ENCODE measurements at regions not wholly inside any gene's neighbourhood (a gene's known extent, or its start where the extent isn't known, plus 50 kb on each side); places are given as distances from the start of the nearest gene placed in this dataset.

DNA sequence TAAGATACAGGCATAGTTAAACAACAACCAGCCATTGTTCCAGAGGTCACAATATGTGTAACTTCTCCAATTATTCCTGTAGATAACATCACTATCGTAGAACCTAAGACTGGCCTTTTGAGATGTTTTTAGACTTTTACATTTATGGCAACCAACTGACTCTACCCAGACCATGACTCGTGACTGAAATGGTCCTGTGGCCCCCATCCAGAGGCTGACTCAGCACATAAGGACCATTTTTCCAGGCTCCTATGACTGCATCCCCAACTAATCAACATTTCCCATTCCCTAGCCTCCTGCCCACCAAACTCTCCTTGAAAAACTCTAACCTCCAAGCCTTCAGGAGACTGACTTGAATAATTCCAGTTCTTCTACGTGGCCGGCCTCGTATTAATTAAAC is 52.6 kb upstream of the NID2 start:
- Histone ChIP-seq H3K36me3 (replicated peaks in 1 of 2; ENCODE audit: control insufficient read depth in 1 of 2, insufficient read depth in 2 of 2, low read length in 2 of 2) (no peaks in the 10 kb centered on the region), H3K27me3 (ENCODE audit: control insufficient read depth in 2 of 2, insufficient read depth in 2 of 2, low read length in 2 of 2) (no peaks in the 10 kb centered on the region), H4K20me1 (ENCODE audit: insufficient read depth, low read length) (no peaks in the 10 kb centered on the region), H2AFZ (ENCODE audit: insufficient read depth, low read depth, low read length, poor library complexity, severe bottlenecking) (no peak overlapping the region), H3K27ac (ENCODE audit: low read depth in 1 of 2, low read length in 2 of 2) (no peak overlapping the region), H3K4me1 (ENCODE audit: control insufficient read depth in 1 of 2, insufficient read depth in 2 of 2, low read length in 2 of 2) (no peaks in the 10 kb centered on the region), H3K9me3 (replicated peaks in 1 of 2; ENCODE audit: control insufficient read depth in 1 of 2, insufficient read depth in 1 of 2, low read length in 2 of 2) (no peaks in the 10 kb centered on the region), H3K79me2 (ENCODE audit: insufficient read depth, low read length) (no peaks in the 10 kb centered on the region), H3K4me2 (replicated peaks; ENCODE audit: extremely low read depth, low read length, poor library complexity, severe bottlenecking) (no peak overlapping the region), H3K9ac (ENCODE audit: insufficient read depth, low read length, poor library complexity, severe bottlenecking) (no peak overlapping the region), H3K4me3 (replicated peaks in 1 of 3; ENCODE audit: low read depth in 2 of 3, low read length in 3 of 3) (no peak overlapping the region)
- Mint-ChIP-seq H3K4me1 (no peaks in the 10 kb centered on the region), H3K27me3 (ENCODE audit: low read depth in 3 of 3) (peaks cover 0 to 2% (median 2%) of the 10 kb centered on the region in 3 donors), H3K4me3 (no peak overlapping the region), H3K36me3 (no peaks in the 10 kb centered on the region), H3K27ac (no peak overlapping the region), H3K9me3 (peaks cover 0 to 9% (median 3%) of the 10 kb centered on the region in 7 donors)
- WGBS (ENCODE audit: insufficient coverage): 92% methylated on average over 2 of the region's 5 CpGs
- no peak for DNase-seq
- TF ChIP-seq, protein P1, sequence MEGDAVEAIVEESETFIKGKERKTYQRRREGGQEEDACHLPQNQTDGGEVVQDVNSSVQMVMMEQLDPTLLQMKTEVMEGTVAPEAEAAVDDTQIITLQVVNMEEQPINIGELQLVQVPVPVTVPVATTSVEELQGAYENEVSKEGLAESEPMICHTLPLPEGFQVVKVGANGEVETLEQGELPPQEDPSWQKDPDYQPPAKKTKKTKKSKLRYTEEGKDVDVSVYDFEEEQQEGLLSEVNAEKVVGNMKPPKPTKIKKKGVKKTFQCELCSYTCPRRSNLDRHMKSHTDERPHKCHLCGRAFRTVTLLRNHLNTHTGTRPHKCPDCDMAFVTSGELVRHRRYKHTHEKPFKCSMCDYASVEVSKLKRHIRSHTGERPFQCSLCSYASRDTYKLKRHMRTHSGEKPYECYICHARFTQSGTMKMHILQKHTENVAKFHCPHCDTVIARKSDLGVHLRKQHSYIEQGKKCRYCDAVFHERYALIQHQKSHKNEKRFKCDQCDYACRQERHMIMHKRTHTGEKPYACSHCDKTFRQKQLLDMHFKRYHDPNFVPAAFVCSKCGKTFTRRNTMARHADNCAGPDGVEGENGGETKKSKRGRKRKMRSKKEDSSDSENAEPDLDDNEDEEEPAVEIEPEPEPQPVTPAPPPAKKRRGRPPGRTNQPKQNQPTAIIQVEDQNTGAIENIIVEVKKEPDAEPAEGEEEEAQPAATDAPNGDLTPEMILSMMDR (IDR thresholded peaks at IDR 0.05): no peak
- intact Hi-C loops (cut with micrococcal nuclease): no loop called here

DNA sequence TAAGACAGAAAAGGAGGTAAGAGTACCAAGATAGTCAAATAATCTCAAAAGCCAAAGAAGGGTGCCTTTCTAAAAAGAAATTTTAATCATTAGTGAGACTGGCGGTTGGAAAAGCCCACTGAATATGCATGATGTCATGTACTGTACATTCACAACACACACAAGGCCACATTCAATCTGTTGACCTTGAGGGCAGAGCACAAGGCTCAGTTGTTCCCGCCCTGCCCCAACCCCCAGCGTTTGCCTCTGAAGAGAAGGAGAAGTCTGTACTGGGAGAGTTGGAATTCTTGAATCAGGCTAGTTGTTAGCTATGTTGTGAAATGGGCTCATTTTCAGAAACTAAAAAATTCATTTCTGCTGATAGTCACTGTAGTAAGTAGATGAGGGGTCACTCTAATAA is 50.2 kb upstream of the NID2 start:
- peaks cover 0 to 12% (median 5%) of the 10 kb centered on the region in 7 donors for H3K9me3 Mint-ChIP-seq
- H3K9me3 ChIP-seq (replicated peaks in 1 of 2; ENCODE audit: control insufficient read depth in 1 of 2, insufficient read depth in 1 of 2, low read length in 2 of 2): no peaks in the 10 kb centered on the region
- intact Hi-C loops (cut with micrococcal nuclease): no loop called here
- H3K4me2 ChIP-seq (replicated peaks; ENCODE audit: extremely low read depth, low read length, poor library complexity, severe bottlenecking): no peak overlapping the region
- no peaks in the 10 kb centered on the region for H3K36me3 ChIP-seq (replicated peaks in 1 of 2; ENCODE audit: control insufficient read depth in 1 of 2, insufficient read depth in 2 of 2, low read length in 2 of 2)
- no peak overlapping the region for H3K9ac ChIP-seq (ENCODE audit: insufficient read depth, low read length, poor library complexity, severe bottlenecking)
- DNase-seq: no peak
- no peaks in the 10 kb centered on the region for H3K36me3 Mint-ChIP-seq
- peaks cover 0 to 7% (median 2%) of the 10 kb centered on the region in 3 donors for H3K27me3 Mint-ChIP-seq (ENCODE audit: low read depth in 3 of 3)
- H3K79me2 ChIP-seq (ENCODE audit: insufficient read depth, low read length): no peaks in the 10 kb centered on the region
- no peaks in the 10 kb centered on the region for H3K4me1 Mint-ChIP-seq
- no peak overlapping the region for H3K27ac ChIP-seq (ENCODE audit: low read depth in 1 of 2, low read length in 2 of 2)
- no peaks in the 10 kb centered on the region for H3K4me1 ChIP-seq (ENCODE audit: control insufficient read depth in 1 of 2, insufficient read depth in 2 of 2, low read length in 2 of 2)
- WGBS (ENCODE audit: insufficient coverage): 80% methylated on average over 1 of the region's 3 CpGs
- no peak overlapping the region for H3K4me3 Mint-ChIP-seq
- no peak overlapping the region for H3K27ac Mint-ChIP-seq
- no peaks in the 10 kb centered on the region for H3K27me3 ChIP-seq (ENCODE audit: control insufficient read depth in 2 of 2, insufficient read depth in 2 of 2, low read length in 2 of 2)
- TF ChIP-seq, protein P1 (IDR thresholded peaks at IDR 0.05): no peak
- no peak overlapping the region for H3K4me3 ChIP-seq (replicated peaks in 1 of 3; ENCODE audit: low read depth in 2 of 3, low read length in 3 of 3)
- no peaks in the 10 kb centered on the region for H4K20me1 ChIP-seq (ENCODE audit: insufficient read depth, low read length)
- H2AFZ ChIP-seq (ENCODE audit: insufficient read depth, low read depth, low read length, poor library complexity, severe bottlenecking): no peak overlapping the region
